Mucosa of stomach (tissue), 1 donor: ENCODE measurements at regions not wholly inside any gene's neighbourhood (a gene's known extent, or its start where the extent isn't known, plus 50 kb on each side); places are given as distances from the start of the nearest gene placed in this dataset.

Experiments
- H3K27me3 ChIP-seq: one replicate; pipeline ENCODE4 v1.7.0; 2013; ENCODE audit warnings: mild to moderate bottlenecking, low read length; ENCODE audit not compliant: control insufficient read depth, insufficient read depth
- H3K36me3 ChIP-seq: one replicate; pipeline ENCODE4 v1.7.0; 2013; ENCODE audit warnings: low read length; ENCODE audit not compliant: control insufficient read depth, insufficient read depth
- H3K4me1 ChIP-seq: one replicate; pipeline ENCODE4 v1.7.0; 2013; ENCODE audit warnings: mild to moderate bottlenecking, low read length; ENCODE audit not compliant: control insufficient read depth, insufficient read depth
- H3K4me3 ChIP-seq: one replicate; pipeline ENCODE4 v1.7.0; 2013; ENCODE audit warnings: low read length
- H3K9ac ChIP-seq: one replicate; pipeline ENCODE4 v1.7.0; 2013; ENCODE audit warnings: mild to moderate bottlenecking, low read length, moderate library complexity
- H3K9me3 ChIP-seq: one replicate; pipeline ENCODE4 v1.7.0; 2013; ENCODE audit warnings: mild to moderate bottlenecking, low read length, moderate library complexity; ENCODE audit not compliant: control insufficient read depth
- donor health status: Pancreatic carcinoma.

DNA sequence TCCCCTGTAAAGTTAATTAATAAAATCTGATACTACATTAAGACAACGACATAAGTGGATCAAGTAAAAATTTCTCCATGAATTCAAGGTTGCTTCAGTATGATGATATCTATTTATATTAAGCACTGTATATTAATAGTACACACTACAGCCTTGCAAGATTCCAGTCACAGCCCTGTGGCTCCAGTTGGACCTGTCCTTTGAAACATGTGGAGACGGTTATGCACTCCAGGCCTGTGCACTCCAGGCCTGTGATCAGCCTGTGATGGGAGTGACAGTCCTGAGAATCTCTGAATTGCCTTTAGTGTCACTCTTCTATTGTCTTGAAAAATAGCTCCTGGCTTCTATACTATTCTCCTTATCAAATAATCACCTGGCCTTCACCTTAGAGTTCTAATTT is 981.1 kb upstream of the AGA start:
- Histone ChIP-seq H3K4me3 (no peak overlapping the region), H3K4me1 (no peaks in the 10 kb centered on the region), H3K27me3 (no peaks in the 10 kb centered on the region), H3K9me3 (no peaks in the 10 kb centered on the region), H3K36me3 (no peaks in the 10 kb centered on the region), H3K9ac (no peak overlapping the region)

DNA sequence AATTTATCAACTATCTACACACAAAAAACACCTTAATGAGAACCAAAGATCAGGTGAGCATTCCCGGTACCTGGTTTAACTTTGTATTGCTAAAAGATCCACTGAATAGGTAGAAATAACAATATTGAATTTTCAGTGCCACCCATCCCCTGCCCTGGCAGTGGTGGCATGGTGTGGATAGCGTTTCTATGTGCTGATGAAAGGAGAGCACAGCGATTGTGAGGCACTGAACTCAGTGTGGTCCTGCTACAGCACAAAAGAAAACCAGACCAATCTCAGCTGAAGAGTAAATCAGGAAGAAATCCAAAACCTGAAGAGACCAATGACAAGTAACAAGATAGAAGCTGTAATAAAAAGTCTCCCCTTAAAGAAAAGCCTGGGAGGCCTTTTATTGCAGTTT is 984.6 kb upstream of the AGA start:
- no peak overlapping the region for H3K9ac ChIP-seq
- no peaks in the 10 kb centered on the region for H3K9me3 ChIP-seq
- H3K36me3 ChIP-seq, result no peaks in the 10 kb centered on the region
- no peaks in the 10 kb centered on the region for H3K4me1 ChIP-seq
- H3K4me3 ChIP-seq, result no peak overlapping the region
- H3K27me3 ChIP-seq, result no peaks in the 10 kb centered on the region

DNA sequence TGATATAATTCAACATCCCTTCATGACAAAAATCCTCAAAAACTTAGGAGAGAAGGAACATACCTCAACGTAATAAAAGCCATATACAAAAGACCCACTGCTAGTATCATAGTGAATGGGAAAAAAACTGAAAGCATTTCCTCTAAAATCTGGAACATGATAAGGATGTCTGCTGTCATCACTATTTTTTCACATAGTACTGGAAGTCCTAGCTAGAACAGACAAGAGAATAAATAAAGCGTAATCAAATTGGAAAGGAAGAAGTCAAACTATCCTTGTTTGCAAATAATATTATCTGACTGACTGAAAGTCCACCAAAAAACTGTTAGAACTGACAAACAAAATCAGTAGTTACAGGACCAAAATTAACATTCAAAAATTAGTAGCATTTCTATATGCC is 985.4 kb upstream of the AGA start:
- Histone ChIP-seq H3K4me1 (no peaks in the 10 kb centered on the region), H3K27me3 (no peaks in the 10 kb centered on the region), H3K36me3 (no peaks in the 10 kb centered on the region), H3K4me3 (no peak overlapping the region), H3K9ac (no peak overlapping the region), H3K9me3 (no peaks in the 10 kb centered on the region)

DNA sequence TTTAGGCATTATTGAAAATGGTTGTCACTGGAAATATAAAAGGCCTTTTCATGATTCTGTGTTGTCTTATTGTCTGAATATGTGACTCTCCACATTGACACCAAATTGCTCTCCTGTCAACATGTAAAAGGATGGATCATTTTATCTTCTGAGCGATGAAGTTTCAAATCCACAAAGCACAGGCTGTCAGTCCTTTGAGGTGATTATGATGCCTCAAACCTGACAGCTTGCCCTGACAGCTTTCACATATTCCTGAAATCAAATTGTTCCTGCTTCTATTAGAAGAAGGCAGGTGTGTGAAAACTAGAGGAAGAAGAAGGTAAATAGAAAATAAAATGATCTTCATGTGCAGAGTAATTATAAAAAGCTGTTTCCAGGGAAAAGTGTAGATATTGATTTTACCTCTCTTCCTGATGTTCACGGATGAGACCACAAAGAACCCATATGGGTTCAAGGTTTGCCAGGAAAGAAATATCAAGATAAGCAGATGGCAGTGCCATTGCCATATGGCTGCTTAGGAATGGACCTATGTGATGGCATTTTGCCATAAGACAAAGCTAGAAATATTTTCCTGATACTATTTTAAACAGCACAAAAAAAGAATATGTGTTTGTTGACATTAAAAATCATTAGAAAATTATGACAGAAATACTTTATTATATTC is 1006.3 kb upstream of the AGA start:
- no peak overlapping the region for H3K4me3 ChIP-seq
- no peak overlapping the region for H3K9ac ChIP-seq
- no peaks in the 10 kb centered on the region for H3K9me3 ChIP-seq
- H3K36me3 ChIP-seq, result no peaks in the 10 kb centered on the region
- H3K27me3 ChIP-seq, result no peaks in the 10 kb centered on the region
- no peaks in the 10 kb centered on the region for H3K4me1 ChIP-seq

DNA sequence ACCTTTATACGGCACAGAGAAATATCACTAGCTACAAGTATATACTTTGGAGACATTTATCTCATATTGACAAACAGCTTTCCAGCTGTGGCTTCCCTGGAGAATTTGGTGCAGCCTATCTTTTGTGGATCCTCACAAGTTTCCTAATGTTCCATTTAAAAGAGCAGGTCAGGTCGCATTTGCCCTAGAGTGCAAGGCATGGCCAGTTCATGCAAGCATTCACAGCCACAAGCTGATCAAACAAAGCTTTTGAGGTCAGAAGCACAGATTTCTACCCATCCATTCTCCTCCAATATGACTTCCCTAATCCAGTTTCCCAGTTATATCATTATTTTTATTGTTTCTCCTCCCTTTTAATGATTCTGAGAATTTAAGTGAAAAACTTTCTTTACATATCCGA is 1008.4 kb upstream of the AGA start:
- H3K27me3 ChIP-seq, result no peaks in the 10 kb centered on the region
- no peaks in the 10 kb centered on the region for H3K36me3 ChIP-seq
- no peaks in the 10 kb centered on the region for H3K9me3 ChIP-seq
- no peak overlapping the region for H3K4me3 ChIP-seq
- no peak overlapping the region for H3K9ac ChIP-seq
- H3K4me1 ChIP-seq, result no peaks in the 10 kb centered on the region

DNA sequence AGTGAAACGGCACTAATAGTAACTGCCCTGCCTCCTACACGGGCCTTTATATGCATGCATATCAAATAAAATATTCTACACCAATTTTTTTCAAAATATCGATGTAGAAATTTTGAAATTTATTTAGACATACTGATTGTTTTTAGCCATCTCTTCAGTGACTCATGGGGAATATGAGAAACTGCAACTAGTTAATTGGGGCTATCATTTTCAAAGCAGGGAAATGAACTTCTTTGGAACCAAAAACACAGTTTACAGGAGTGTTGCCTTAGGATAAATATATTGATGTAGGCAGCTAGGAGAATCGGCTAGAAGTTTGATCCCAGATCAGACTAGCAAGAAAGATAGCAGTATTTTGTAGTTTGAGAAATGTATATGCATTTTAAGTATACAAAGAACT is 1010.8 kb upstream of the AGA start:
- Histone ChIP-seq H3K9me3 (no peaks in the 10 kb centered on the region), H3K36me3 (no peaks in the 10 kb centered on the region), H3K4me1 (no peaks in the 10 kb centered on the region), H3K27me3 (no peaks in the 10 kb centered on the region), H3K9ac (no peak overlapping the region), H3K4me3 (no peak overlapping the region)

DNA sequence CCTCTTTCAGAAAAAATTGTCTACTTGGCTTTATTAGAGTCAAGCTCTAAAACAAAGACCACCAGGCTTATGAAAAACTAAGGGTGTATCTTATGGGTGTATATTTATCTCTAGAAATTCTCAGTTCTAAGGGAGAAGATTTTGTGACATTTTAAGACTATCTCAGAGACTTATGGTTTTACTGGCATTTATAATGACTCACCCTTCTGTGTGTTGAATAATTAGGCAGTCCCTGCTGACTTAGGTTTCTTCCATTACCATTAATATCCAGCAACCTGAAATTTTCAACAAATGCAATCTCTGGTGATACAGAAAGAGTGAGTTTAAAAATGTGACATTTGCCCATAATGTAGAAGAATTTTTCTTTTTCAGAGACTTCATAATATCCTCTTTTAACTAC is 1015.0 kb upstream of the AGA start:
- H3K36me3 ChIP-seq, result no peaks in the 10 kb centered on the region
- no peaks in the 10 kb centered on the region for H3K4me1 ChIP-seq
- H3K9ac ChIP-seq, result no peak overlapping the region
- no peak overlapping the region for H3K4me3 ChIP-seq
- no peaks in the 10 kb centered on the region for H3K27me3 ChIP-seq
- H3K9me3 ChIP-seq, result no peaks in the 10 kb centered on the region

- Histone ChIP-seq H3K4me1 (no peaks in the 10 kb centered on the region), H3K36me3 (no peaks in the 10 kb centered on the region), H3K9me3 (no peaks in the 10 kb centered on the region), H3K9ac (no peak overlapping the region), H3K27me3 (no peaks in the 10 kb centered on the region), H3K4me3 (no peak overlapping the region)
Measured at GRCh38 chr4:178462710-178463109, 1020.5 kb upstream of the AGA start.

GRCh38 chr4:178463747-178464146 is 1021.5 kb upstream of the AGA start:
- no peak overlapping the region for H3K4me3 ChIP-seq
- H3K27me3 ChIP-seq, result no peaks in the 10 kb centered on the region
- H3K9ac ChIP-seq, result no peak overlapping the region
- no peaks in the 10 kb centered on the region for H3K36me3 ChIP-seq
- no peaks in the 10 kb centered on the region for H3K9me3 ChIP-seq
- H3K4me1 ChIP-seq, result no peaks in the 10 kb centered on the region

DNA sequence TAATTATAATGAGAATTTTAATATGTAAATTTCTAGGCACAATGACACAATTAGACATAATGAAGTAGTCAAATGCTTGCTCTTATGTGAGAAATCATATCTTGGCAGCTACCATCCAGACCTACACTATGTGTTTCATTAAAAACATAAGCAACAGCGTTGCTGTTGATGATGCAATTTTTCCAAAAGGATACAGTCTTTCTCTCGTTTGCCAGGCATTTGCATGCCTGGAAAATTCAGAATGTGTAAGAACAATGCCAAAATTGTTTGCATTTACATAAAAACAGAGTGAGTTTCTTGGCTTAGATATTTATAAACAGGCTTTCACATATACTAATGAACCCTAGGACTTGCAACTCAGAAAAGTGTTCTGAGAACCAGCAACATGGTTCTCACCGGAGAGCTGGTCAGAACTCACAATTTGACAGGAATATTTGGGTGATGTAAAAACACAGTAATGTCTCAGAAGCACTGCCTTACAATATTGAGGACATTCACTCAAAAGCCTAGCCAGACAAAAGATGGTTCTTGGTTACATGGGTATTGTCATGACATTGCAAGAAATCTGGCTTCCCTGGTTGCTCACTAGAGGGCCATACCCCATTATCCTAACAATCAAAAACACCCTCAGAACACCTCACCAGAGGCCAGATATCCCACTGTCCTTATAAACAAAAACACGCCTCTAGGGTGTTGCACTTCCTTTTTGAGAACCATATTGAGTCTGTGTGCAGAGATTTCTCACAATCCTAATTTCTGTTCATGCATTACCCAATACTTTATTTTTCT is 1029.0 kb upstream of the AGA start:
- Histone ChIP-seq H3K4me1 (no peaks in the 10 kb centered on the region), H3K27me3 (no peaks in the 10 kb centered on the region), H3K9me3 (no peaks in the 10 kb centered on the region), H3K9ac (no peak overlapping the region), H3K36me3 (no peaks in the 10 kb centered on the region), H3K4me3 (no peak overlapping the region)

GRCh38 chr4:178471994-178472393 is 1029.8 kb upstream of the AGA start:
- Histone ChIP-seq H3K4me3 (no peak overlapping the region), H3K9ac (no peak overlapping the region), H3K27me3 (no peaks in the 10 kb centered on the region), H3K36me3 (no peaks in the 10 kb centered on the region), H3K9me3 (no peaks in the 10 kb centered on the region), H3K4me1 (no peaks in the 10 kb centered on the region)

- H3K4me3 ChIP-seq, result no peak overlapping the region
- H3K36me3 ChIP-seq, result no peaks in the 10 kb centered on the region
- no peaks in the 10 kb centered on the region for H3K4me1 ChIP-seq
- no peak overlapping the region for H3K9ac ChIP-seq
- no peaks in the 10 kb centered on the region for H3K9me3 ChIP-seq
- no peaks in the 10 kb centered on the region for H3K27me3 ChIP-seq
Measured at GRCh38 chr4:178480105-178480504, 1037.9 kb upstream of the AGA start.
